ENCODE measurements at regions not wholly inside any gene's neighbourhood (a gene's known extent, or its start where the extent isn't known, plus 50 kb on each side); places are given as distances from the start of the nearest gene placed in this dataset.

DNA sequence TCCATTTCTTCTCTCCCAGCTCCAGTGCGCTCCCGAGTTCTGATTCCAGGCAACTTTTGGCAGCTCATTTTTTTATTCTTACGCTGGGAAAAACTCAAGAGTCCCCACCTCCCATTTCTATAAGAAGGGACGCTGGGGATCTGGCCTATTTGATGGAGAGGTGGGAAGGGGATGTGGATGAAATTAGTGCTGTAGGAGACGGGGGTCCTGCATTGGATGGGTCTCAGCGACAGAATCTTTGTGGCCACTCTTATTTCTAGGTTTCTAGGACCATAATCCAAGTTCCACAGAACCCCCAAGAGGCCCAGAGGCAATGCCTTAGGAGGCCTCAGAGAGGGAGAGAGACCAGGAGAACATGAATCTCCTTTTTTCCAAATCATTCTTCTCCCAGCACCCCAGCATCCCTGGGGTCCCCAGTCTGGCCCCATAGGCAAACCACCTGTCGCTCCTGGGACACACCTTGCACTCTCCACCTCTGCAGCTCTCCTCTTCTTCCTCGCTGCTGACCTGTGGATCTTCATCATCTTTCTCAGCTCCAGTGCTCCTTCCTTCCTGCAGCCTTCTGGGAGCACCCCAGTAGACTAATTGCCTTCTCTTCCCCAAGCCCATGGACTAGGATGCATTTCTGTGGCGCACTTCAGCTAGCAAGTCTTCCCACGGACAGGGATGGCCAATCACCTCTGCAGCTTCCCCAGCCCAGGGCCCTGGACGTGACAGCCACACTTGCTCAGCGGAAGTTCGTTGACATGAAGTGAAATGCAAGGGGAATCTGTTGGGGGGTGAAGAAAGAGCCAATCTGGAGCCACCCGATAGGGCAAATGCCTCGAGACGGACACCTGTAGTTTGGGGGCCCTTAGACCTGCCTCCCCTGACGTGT is 100.1 kb upstream of the ALDH1A3 start:
- Mint-ChIP-seq H3K27ac (no peak overlapping the region), H3K9me3 (ENCODE audit: low read depth) (no peaks in the 10 kb centered on the region), H3K36me3 (no peaks in the 10 kb centered on the region), H3K4me1 (ENCODE audit: low read depth) (no peaks in the 10 kb centered on the region), H3K4me3 (no peak overlapping the region), H3K27me3 (peaks cover 8% of the 10 kb centered on the region)

DNA sequence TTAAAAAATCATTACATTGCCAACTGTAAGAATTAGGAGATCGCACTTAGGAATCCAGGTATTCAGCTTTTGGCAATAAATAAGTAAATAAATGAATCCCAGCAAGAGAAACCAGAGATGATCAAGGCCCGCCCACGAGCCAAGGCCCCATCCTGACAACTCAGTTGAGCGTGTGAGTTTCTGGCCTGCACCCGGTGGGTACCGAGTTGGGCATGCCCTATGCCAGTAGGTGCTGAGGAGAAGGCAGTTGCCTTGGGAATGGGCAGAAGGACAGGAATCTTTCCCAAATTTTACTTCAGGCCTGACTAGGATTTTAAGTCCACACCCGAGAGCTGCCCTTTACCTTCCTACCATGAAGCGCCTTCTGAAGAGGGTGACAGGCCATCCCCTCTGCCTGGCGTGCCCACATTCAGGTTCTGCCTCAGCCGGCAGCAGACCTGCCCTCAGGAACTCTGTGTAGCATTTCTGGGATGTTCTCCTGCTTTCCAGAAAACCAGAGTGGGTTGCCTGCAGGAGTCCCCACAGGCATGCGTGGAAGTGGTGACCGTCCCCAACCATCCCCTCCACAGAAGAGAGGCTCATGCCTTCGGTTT is 99.3 kb upstream of the ALDH1A3 start:
- Mint-ChIP-seq H3K9me3 (ENCODE audit: low read depth) (no peaks in the 10 kb centered on the region), H3K27me3 (peaks cover 8% of the 10 kb centered on the region), H3K27ac (no peak overlapping the region), H3K36me3 (no peaks in the 10 kb centered on the region), H3K4me3 (no peak overlapping the region), H3K4me1 (ENCODE audit: low read depth) (no peaks in the 10 kb centered on the region)

- H3K4me1 Mint-ChIP-seq (ENCODE audit: low read depth), result no peaks in the 10 kb centered on the region
- no peak overlapping the region for H3K27ac Mint-ChIP-seq
- no peaks in the 10 kb centered on the region for H3K9me3 Mint-ChIP-seq (ENCODE audit: low read depth)
- no peaks in the 10 kb centered on the region for H3K36me3 Mint-ChIP-seq
- H3K27me3 Mint-ChIP-seq, result peaks cover 6% of the 10 kb centered on the region
- no peak overlapping the region for H3K4me3 Mint-ChIP-seq
Measured at GRCh38 chr15:100781061-100781960, 98.3 kb upstream of the ALDH1A3 start.

GRCh38 chr15:100781961-100782530 is 97.6 kb upstream of the ALDH1A3 start:
- H3K4me3 Mint-ChIP-seq, result no peak overlapping the region
- peaks cover 6% of the 10 kb centered on the region for H3K27me3 Mint-ChIP-seq
- no peaks in the 10 kb centered on the region for H3K36me3 Mint-ChIP-seq
- H3K27ac Mint-ChIP-seq, result no peak overlapping the region
- no peaks in the 10 kb centered on the region for H3K4me1 Mint-ChIP-seq (ENCODE audit: low read depth)
- H3K9me3 Mint-ChIP-seq (ENCODE audit: low read depth), result no peaks in the 10 kb centered on the region

- H3K9me3 Mint-ChIP-seq (ENCODE audit: low read depth), result no peaks in the 10 kb centered on the region
- H3K4me3 Mint-ChIP-seq, result no peak overlapping the region
- H3K27ac Mint-ChIP-seq, result no peak overlapping the region
- H3K36me3 Mint-ChIP-seq, result no peaks in the 10 kb centered on the region
- peaks cover 2% of the 10 kb centered on the region for H3K27me3 Mint-ChIP-seq
- no peaks in the 10 kb centered on the region for H3K4me1 Mint-ChIP-seq (ENCODE audit: low read depth)
Measured at GRCh38 chr15:100783291-100783690, 96.3 kb upstream of the ALDH1A3 start.

DNA sequence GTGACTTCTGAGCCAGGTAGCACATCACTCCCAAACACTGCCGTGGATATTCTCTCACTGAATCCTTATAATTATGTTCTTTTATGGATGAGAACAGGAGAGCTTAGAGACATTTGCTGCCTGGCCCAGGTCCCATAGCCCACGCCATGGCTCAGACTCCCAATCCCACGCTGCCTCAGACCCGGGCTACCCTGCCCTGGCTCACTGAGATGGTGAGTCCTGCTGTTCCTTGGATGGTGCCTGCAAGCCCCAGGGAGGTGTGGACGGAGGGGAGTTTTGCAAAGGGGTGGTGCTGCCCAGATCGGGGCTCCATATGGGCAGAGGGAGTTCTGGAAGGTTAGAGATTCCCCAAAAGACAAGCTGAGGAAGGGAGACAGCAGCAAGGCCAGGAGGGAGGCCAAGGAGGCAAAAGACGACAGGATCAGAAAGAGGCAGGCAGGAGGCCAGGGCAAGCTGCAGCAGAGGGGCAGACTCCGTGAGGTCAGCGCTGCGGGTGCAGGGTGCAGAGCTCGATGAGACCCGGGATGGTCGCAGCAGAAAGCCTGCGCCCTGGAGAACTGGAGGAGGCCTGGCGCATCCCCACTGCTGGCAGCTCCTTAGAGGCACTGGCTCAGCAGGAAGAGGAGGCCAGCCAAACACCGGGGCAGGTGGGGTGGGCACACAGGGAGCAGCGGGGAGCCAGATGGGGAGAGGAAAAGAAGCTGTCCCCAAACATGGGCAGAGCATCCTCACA is 95.7 kb upstream of the ALDH1A3 start:
- Mint-ChIP-seq H3K4me3 (no peak overlapping the region), H3K27ac (no peak overlapping the region), H3K27me3 (peaks cover 4% of the 10 kb centered on the region), H3K9me3 (ENCODE audit: low read depth) (no peaks in the 10 kb centered on the region), H3K36me3 (no peaks in the 10 kb centered on the region), H3K4me1 (ENCODE audit: low read depth) (no peaks in the 10 kb centered on the region)

- no peaks in the 10 kb centered on the region for H3K9me3 Mint-ChIP-seq (ENCODE audit: low read depth)
- H3K36me3 Mint-ChIP-seq, result no peaks in the 10 kb centered on the region
- no peak overlapping the region for H3K4me3 Mint-ChIP-seq
Measured at GRCh38 chr15:100784493-100785180, 95.0 kb upstream of the ALDH1A3 start.

GRCh38 chr15:100785181-100786138 is 94.2 kb upstream of the ALDH1A3 start:
- no peak overlapping the region for H3K4me3 Mint-ChIP-seq
- H3K27ac Mint-ChIP-seq, result no peak overlapping the region
- H3K27me3 Mint-ChIP-seq, result peaks cover 4% of the 10 kb centered on the region
- no peaks in the 10 kb centered on the region for H3K9me3 Mint-ChIP-seq (ENCODE audit: low read depth)
- H3K4me1 Mint-ChIP-seq (ENCODE audit: low read depth), result no peaks in the 10 kb centered on the region
- no peaks in the 10 kb centered on the region for H3K36me3 Mint-ChIP-seq

More at GRCh38 chr15:100784493-100785180, 95.0 kb upstream of the ALDH1A3 start:
- no peak overlapping the region for H3K27ac Mint-ChIP-seq
- no peaks in the 10 kb centered on the region for H3K4me1 Mint-ChIP-seq (ENCODE audit: low read depth)
- H3K27me3 Mint-ChIP-seq, result peaks cover 4% of the 10 kb centered on the region

- Mint-ChIP-seq H3K27ac (no peak overlapping the region), H3K36me3 (no peaks in the 10 kb centered on the region), H3K9me3 (ENCODE audit: low read depth) (no peaks in the 10 kb centered on the region), H3K27me3 (peaks cover 6% of the 10 kb centered on the region), H3K4me1 (ENCODE audit: low read depth) (no peaks in the 10 kb centered on the region), H3K4me3 (no peak overlapping the region)
Measured at GRCh38 chr15:100786139-100786531, 93.5 kb upstream of the ALDH1A3 start.

- no peak overlapping the region for H3K4me3 Mint-ChIP-seq
- no peaks in the 10 kb centered on the region for H3K4me1 Mint-ChIP-seq (ENCODE audit: low read depth)
- no peak overlapping the region for H3K27ac Mint-ChIP-seq
- no peaks in the 10 kb centered on the region for H3K9me3 Mint-ChIP-seq (ENCODE audit: low read depth)
- H3K27me3 Mint-ChIP-seq, result peaks cover 8% of the 10 kb centered on the region
- H3K36me3 Mint-ChIP-seq, result no peaks in the 10 kb centered on the region
Measured at GRCh38 chr15:100786901-100787566, 92.6 kb upstream of the ALDH1A3 start.

DNA sequence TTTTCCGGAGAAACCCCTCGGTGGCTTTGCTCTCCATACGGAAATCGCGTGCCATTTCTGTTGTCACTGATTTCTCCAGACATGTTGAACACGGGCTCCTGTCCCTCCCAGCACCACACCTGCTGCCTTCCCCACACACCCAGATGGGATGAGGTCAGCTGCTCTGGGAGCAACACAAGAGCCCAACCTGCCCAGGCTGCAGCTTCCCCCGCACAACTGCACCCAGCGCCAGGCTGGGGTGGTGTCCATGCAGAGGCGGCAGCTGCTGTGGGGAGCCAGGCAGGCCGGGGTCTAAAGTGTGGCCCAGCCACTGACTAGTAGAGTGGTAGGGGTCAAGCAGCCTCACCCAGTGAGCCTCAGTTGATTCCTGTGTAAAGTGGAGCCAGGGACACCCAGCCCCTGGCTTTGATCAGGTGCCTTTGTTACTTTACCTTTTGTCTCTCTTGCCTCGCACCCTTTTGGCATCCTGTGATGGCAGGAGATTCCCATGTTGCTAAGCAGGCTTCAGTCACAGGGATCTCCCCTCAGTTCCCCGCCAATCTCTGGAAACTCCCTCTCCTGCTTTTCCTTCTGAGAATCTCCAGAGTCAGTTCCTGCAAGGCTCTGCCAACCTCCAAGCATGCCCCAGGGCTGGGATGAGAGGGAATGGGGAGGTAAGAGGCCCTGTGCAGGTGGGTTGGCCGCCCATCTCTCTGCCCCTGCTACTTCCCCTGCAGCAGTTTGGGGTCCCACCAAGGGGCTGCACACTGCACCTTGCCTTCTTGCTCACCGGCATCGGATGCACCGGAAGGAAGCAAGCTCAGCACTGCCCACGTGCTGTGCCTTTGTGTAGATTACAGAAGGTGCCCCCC is 91.8 kb upstream of the ALDH1A3 start:
- Mint-ChIP-seq H3K27me3 (peaks cover 8% of the 10 kb centered on the region), H3K4me1 (ENCODE audit: low read depth) (no peaks in the 10 kb centered on the region), H3K9me3 (ENCODE audit: low read depth) (no peaks in the 10 kb centered on the region), H3K36me3 (no peaks in the 10 kb centered on the region), H3K27ac (no peak overlapping the region), H3K4me3 (no peak overlapping the region)
